WTC11 (cell line): ENCODE measurements at regions not wholly inside any gene's neighbourhood (a gene's known extent, or its start where the extent isn't known, plus 50 kb on each side); places are given as distances from the start of the nearest gene placed in this dataset.

Source experiments
- CBFB ChIP-seq: sonication (generic); formaldehyde crosslinking; IDR thresholded peaks from 2 replicates; pipeline ENCODE4 v1.8.1; 2022; ENCODE audit warnings: mild to moderate bottlenecking, low read depth, missing genetic modification reagents
- GTF2I ChIP-seq: fragments of 250-450 bp; sonication (Bioruptor Pico); conservative IDR thresholded peaks from 2 replicates; pipeline ENCODE4 v1.4.0; 2021; ENCODE audit warnings: mild to moderate bottlenecking
- JUN ChIP-seq: sonication (generic); formaldehyde crosslinking; IDR thresholded peaks from 2 replicates; pipeline ENCODE4 v1.8.0; 2023; ENCODE audit warnings: mild to moderate bottlenecking, missing genetic modification reagents
- NR1H2 ChIP-seq: sonication (generic); formaldehyde crosslinking; IDR thresholded peaks from 2 replicates; pipeline ENCODE4 v1.9.0; 2021; ENCODE audit warnings: mild to moderate bottlenecking, moderate library complexity, missing genetic modification reagents
- SP1 ChIP-seq: sonication (generic); formaldehyde crosslinking; conservative IDR thresholded peaks from 2 replicates; pipeline ENCODE4 v1.8.1; 2022; ENCODE audit warnings: missing genetic modification reagents
- TEAD4 ChIP-seq: sonication (generic); formaldehyde crosslinking; IDR thresholded peaks from 2 replicates; pipeline ENCODE4 v1.8.0; 2022; ENCODE audit warnings: mild to moderate bottlenecking, missing genetic modification reagents
- ZNF232 ChIP-seq: sonication (generic); formaldehyde crosslinking; IDR thresholded peaks from 2 replicates; pipeline ENCODE4 v1.8.0; 2022; ENCODE audit warnings: mild to moderate bottlenecking, missing genetic modification reagents
- ZNF671 ChIP-seq: fragments of 250-450 bp; sonication (Bioruptor Pico); IDR thresholded peaks from 2 replicates; pipeline ENCODE4 v1.8.0; 2021; ENCODE audit warnings: mild to moderate bottlenecking
- TF ChIP-seq, protein P1 (sequence below): fragments of 200-600 bp; IDR thresholded peaks from 2 replicates; pipeline ENCODE4 v1.8.0; 2022; ENCODE audit warnings: antibody characterized with exemption
- TF ChIP-seq, protein P2 (sequence below): sonication (generic); formaldehyde crosslinking; IDR thresholded peaks from 2 replicates; pipeline ENCODE4 v1.8.0; 2023; ENCODE audit warnings: missing genetic modification reagents, mild to moderate bottlenecking, borderline replicate concordance
- TF ChIP-seq, protein P3 (sequence below): sonication (generic); formaldehyde crosslinking; IDR thresholded peaks from 2 replicates; pipeline ENCODE4 v1.8.0; 2022; ENCODE audit warnings: mild to moderate bottlenecking, missing genetic modification reagents

DNA sequence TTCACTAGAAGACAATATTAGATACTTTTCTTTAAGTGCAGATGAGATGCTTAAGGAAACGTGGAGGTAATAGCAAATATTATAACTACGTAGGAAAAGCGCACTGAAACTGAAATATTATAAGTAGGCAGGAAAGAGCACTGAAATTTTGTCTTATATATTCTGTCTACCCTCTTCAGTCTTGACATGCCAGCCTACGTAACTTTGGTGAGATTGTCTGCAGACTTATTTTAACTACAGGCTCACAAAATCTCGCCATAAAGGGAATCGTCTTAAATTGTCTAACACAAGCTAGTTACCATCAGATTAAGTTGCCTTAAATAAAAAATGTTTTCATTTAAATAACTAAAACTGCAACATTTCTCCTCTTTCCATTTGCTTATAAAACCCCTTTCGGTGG lies 280.1 kb upstream of the PTER start:
- TF ChIP-seq, protein P1, sequence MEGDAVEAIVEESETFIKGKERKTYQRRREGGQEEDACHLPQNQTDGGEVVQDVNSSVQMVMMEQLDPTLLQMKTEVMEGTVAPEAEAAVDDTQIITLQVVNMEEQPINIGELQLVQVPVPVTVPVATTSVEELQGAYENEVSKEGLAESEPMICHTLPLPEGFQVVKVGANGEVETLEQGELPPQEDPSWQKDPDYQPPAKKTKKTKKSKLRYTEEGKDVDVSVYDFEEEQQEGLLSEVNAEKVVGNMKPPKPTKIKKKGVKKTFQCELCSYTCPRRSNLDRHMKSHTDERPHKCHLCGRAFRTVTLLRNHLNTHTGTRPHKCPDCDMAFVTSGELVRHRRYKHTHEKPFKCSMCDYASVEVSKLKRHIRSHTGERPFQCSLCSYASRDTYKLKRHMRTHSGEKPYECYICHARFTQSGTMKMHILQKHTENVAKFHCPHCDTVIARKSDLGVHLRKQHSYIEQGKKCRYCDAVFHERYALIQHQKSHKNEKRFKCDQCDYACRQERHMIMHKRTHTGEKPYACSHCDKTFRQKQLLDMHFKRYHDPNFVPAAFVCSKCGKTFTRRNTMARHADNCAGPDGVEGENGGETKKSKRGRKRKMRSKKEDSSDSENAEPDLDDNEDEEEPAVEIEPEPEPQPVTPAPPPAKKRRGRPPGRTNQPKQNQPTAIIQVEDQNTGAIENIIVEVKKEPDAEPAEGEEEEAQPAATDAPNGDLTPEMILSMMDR: no peak
- TF ChIP-seq TEAD4 (no peak), CBFB (CRISPR knock-in tag) (no peak), ZNF232 (no peak), JUN (no peak), NR1H2 (CRISPR knock-in tag) (no peak), GTF2I (no peak), ZNF671 (CRISPR knock-in tag) (no peak), SP1 (CRISPR knock-in tag) (no peak)
- TF ChIP-seq, protein P2, sequence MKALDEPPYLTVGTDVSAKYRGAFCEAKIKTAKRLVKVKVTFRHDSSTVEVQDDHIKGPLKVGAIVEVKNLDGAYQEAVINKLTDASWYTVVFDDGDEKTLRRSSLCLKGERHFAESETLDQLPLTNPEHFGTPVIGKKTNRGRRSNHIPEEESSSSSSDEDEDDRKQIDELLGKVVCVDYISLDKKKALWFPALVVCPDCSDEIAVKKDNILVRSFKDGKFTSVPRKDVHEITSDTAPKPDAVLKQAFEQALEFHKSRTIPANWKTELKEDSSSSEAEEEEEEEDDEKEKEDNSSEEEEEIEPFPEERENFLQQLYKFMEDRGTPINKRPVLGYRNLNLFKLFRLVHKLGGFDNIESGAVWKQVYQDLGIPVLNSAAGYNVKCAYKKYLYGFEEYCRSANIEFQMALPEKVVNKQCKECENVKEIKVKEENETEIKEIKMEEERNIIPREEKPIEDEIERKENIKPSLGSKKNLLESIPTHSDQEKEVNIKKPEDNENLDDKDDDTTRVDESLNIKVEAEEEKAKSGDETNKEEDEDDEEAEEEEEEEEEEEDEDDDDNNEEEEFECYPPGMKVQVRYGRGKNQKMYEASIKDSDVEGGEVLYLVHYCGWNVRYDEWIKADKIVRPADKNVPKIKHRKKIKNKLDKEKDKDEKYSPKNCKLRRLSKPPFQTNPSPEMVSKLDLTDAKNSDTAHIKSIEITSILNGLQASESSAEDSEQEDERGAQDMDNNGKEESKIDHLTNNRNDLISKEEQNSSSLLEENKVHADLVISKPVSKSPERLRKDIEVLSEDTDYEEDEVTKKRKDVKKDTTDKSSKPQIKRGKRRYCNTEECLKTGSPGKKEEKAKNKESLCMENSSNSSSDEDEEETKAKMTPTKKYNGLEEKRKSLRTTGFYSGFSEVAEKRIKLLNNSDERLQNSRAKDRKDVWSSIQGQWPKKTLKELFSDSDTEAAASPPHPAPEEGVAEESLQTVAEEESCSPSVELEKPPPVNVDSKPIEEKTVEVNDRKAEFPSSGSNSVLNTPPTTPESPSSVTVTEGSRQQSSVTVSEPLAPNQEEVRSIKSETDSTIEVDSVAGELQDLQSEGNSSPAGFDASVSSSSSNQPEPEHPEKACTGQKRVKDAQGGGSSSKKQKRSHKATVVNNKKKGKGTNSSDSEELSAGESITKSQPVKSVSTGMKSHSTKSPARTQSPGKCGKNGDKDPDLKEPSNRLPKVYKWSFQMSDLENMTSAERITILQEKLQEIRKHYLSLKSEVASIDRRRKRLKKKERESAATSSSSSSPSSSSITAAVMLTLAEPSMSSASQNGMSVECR: no peak
- TF ChIP-seq, protein P3, sequence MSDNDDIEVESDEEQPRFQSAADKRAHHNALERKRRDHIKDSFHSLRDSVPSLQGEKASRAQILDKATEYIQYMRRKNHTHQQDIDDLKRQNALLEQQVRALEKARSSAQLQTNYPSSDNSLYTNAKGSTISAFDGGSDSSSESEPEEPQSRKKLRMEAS (CRISPR knock-in tag): no peak
